ENCODE measurements at regions not wholly inside any gene's neighbourhood (a gene's known extent, or its start where the extent isn't known, plus 50 kb on each side); places are given as distances from the start of the nearest gene placed in this dataset.

- H2AFZ ChIP-seq (ENCODE audit: low read depth, low read length) = no peak overlapping the region
- ChIA-PET POLR2A (no interaction called here), CTCF (no interaction called here)
- FAIRE-seq (no peak), DNase-seq (ENCODE audit: low read depth, low spot score) (no peak)
- H3K27me3 ChIP-seq (ENCODE audit: control insufficient read depth in 2 of 2, insufficient read depth in 2 of 2, low read length in 2 of 2) = no peaks in the 10 kb centered on the region
- no peak overlapping the region for H3K27ac ChIP-seq (ENCODE audit: insufficient read depth, low read depth, low read length)
- no peaks in the 10 kb centered on the region for H3K9me1 ChIP-seq (replicated peaks; ENCODE audit: control insufficient read depth, extremely low read depth, insufficient read depth, low read length)
- dilution Hi-C loops (cut with MboI; ENCODE audit: extremely low pct_ligation_motif_present, low sequenced_read_pairs) = no loop called here
- H3K36me3 ChIP-seq (ENCODE audit: control insufficient read depth in 2 of 2, extremely low read depth in 1 of 2, insufficient read depth in 2 of 2, low read length in 2 of 2) = no peaks in the 10 kb centered on the region
- no peaks in the 10 kb centered on the region for H3K79me2 ChIP-seq (ENCODE audit: control insufficient read depth, insufficient read depth, low read length)
- no TSS peak for BruUV-seq (replicated peaks)
- peaks cover 2% of the 10 kb centered on the region for H3K9me3 ChIP-seq (replicated peaks; ENCODE audit: control insufficient read depth, insufficient read depth, low read length)
- TF ChIP-seq EZH2 (IDR thresholded peaks at IDR 0.05; ENCODE audit: borderline replicate concordance, low read depth, low read length, severe bottlenecking) = no peak
- TF ChIP-seq FOS (IDR thresholded peaks at IDR 0.05; ENCODE audit: borderline replicate concordance, insufficient read depth, low read length) = no peak
- no peak for TF ChIP-seq JUN (IDR thresholded peaks at IDR 0.05; ENCODE audit: borderline replicate concordance, insufficient read depth, insufficient read length, low read depth)
- no peak for TF ChIP-seq POLR2A (IDR thresholded peaks at IDR 0.05; ENCODE audit: low read depth, low read length)
- TF ChIP-seq MAX (IDR thresholded peaks at IDR 0.05; ENCODE audit: insufficient read depth, insufficient read length) = no peak
- no peak for TF ChIP-seq GATA2 (IDR thresholded peaks at IDR 0.05; ENCODE audit: insufficient read depth, insufficient read length, low read depth, low read length)
- no peaks in the 10 kb centered on the region for H3K4me1 ChIP-seq (ENCODE audit: control insufficient read depth, extremely low read depth, insufficient read depth, low read length)
- no peaks in the 10 kb centered on the region for H4K20me1 ChIP-seq (replicated peaks; ENCODE audit: control insufficient read depth, extremely low read depth, insufficient read depth, low read length)
- no peak overlapping the region for H3K4me2 ChIP-seq (ENCODE audit: insufficient read depth, low read length)
- H3K4me3 ChIP-seq (replicated peaks in 1 of 3; ENCODE audit: insufficient read depth in 1 of 3, low read depth in 1 of 3, low read length in 3 of 3) = no peak overlapping the region
- no peak overlapping the region for H3K9ac ChIP-seq (replicated peaks; ENCODE audit: extremely low read depth, insufficient read depth, low read length)
- intact Hi-C loops (cut with micrococcal nuclease) = no loop called here
Observed at GRCh38 chr3:6079011-6079410, 781.9 kb upstream of the GRM7 start.

GRCh38 chr3:6079561-6080179 is 781.2 kb upstream of the GRM7 start:
- DNase-seq (ENCODE audit: low read depth, low spot score) = no peak
- Histone ChIP-seq H3K27ac (ENCODE audit: insufficient read depth, low read depth, low read length) (no peak overlapping the region), H3K9me1 (replicated peaks; ENCODE audit: control insufficient read depth, extremely low read depth, insufficient read depth, low read length) (no peaks in the 10 kb centered on the region), H3K27me3 (ENCODE audit: control insufficient read depth in 2 of 2, insufficient read depth in 2 of 2, low read length in 2 of 2) (no peaks in the 10 kb centered on the region), H3K4me1 (ENCODE audit: control insufficient read depth, extremely low read depth, insufficient read depth, low read length) (no peaks in the 10 kb centered on the region), H3K4me2 (ENCODE audit: insufficient read depth, low read length) (no peak overlapping the region), H3K9ac (replicated peaks; ENCODE audit: extremely low read depth, insufficient read depth, low read length) (no peak overlapping the region), H3K36me3 (ENCODE audit: control insufficient read depth in 2 of 2, extremely low read depth in 1 of 2, insufficient read depth in 2 of 2, low read length in 2 of 2) (no peaks in the 10 kb centered on the region), H3K79me2 (ENCODE audit: control insufficient read depth, insufficient read depth, low read length) (no peaks in the 10 kb centered on the region), H3K9me3 (replicated peaks; ENCODE audit: control insufficient read depth, insufficient read depth, low read length) (peaks cover 2% of the 10 kb centered on the region), H3K4me3 (replicated peaks in 1 of 3; ENCODE audit: insufficient read depth in 1 of 3, low read depth in 1 of 3, low read length in 3 of 3) (no peak overlapping the region), H4K20me1 (replicated peaks; ENCODE audit: control insufficient read depth, extremely low read depth, insufficient read depth, low read length) (no peaks in the 10 kb centered on the region), H2AFZ (ENCODE audit: low read depth, low read length) (no peak overlapping the region)
- intact Hi-C loops (cut with micrococcal nuclease) = no loop called here
- BruUV-seq (replicated peaks) = no TSS peak
- TF ChIP-seq EZH2 (IDR thresholded peaks at IDR 0.05; ENCODE audit: borderline replicate concordance, low read depth, low read length, severe bottlenecking) = no peak
- no peak for TF ChIP-seq GATA2 (IDR thresholded peaks at IDR 0.05; ENCODE audit: insufficient read depth, insufficient read length, low read depth, low read length)
- no peak for TF ChIP-seq JUN (IDR thresholded peaks at IDR 0.05; ENCODE audit: borderline replicate concordance, insufficient read depth, insufficient read length, low read depth)
- TF ChIP-seq MAX (IDR thresholded peaks at IDR 0.05; ENCODE audit: insufficient read depth, insufficient read length) = no peak
- no peak for TF ChIP-seq POLR2A (IDR thresholded peaks at IDR 0.05; ENCODE audit: low read depth, low read length)
- no peak for TF ChIP-seq FOS (IDR thresholded peaks at IDR 0.05; ENCODE audit: borderline replicate concordance, insufficient read depth, low read length)
- TF ChIP-seq CTCF (IDR thresholded peaks at IDR 0.05; ENCODE audit: extremely low read depth in 1 of 2, insufficient read depth in 1 of 2, low read depth in 1 of 2, low read length in 2 of 2) = no peak
- no peak for TF ChIP-seq POLR2AphosphoS5 (IDR thresholded peaks at IDR 0.05; ENCODE audit: insufficient read depth, low read depth, low read length)
- TF ChIP-seq MYC (IDR thresholded peaks at IDR 0.05; ENCODE audit: low read depth, low read length) = no peak
- CTCF ChIA-PET = no interaction called here
- no peak for FAIRE-seq
- POLR2A ChIA-PET = no interaction called here
- dilution Hi-C loops (cut with MboI; ENCODE audit: extremely low pct_ligation_motif_present, low sequenced_read_pairs) = no loop called here

Measured in endothelial cell of umbilical vein (primary cell).